Mesendoderm (in vitro differentiated cells): ENCODE measurements at regions not wholly inside any gene's neighbourhood (a gene's known extent, or its start where the extent isn't known, plus 50 kb on each side); places are given as distances from the start of the nearest gene placed in this dataset.
A peak's percentile ranks its signal among the peaks of the same experiment; 100 is the strongest.

Experiments used
- DNase-seq: peaks from one replicate; pipeline ENCODE4 v3.0.0; 2013
- H2AK5ac ChIP-seq: 2 replicates; pipeline ENCODE4 v1.6.1; 2013; ENCODE audit warnings: low read length, inconsistent platforms
- H2BK120ac ChIP-seq: 2 replicates; pipeline ENCODE4 v1.6.1; 2013; ENCODE audit warnings: low read depth, mild to moderate bottlenecking, low read length, moderate library complexity, mixed read lengths
- H2BK15ac ChIP-seq: replicated peaks from 2 replicates; pipeline ENCODE4 v1.6.1; 2013; ENCODE audit warnings: low read depth, mild to moderate bottlenecking, moderate library complexity
- H2BK5ac ChIP-seq: 2 replicates; pipeline ENCODE4 v1.6.1; 2013; ENCODE audit warnings: low read length, inconsistent platforms
- H3K18ac ChIP-seq: 2 replicates; pipeline ENCODE4 v1.6.1; 2013; ENCODE audit warnings: mild to moderate bottlenecking, low read length, mixed read lengths
- H3K23ac ChIP-seq: one replicate; pipeline ENCODE4 v1.6.1; 2013; ENCODE audit warnings: low read length
- H3K27ac ChIP-seq: 2 replicates; pipeline ENCODE4 v1.5.1; 2013; ENCODE audit warnings: low read depth, mild to moderate bottlenecking, inconsistent platforms, low read length, moderate library complexity
- H3K27me3 ChIP-seq: 2 replicates; pipeline ENCODE4 v1.6.1; 2013; ENCODE audit warnings: low read length, control low read depth, mild to moderate bottlenecking, inconsistent platforms; ENCODE audit not compliant: insufficient read depth, poor library complexity
- H3K36me3 ChIP-seq: 2 replicates; pipeline ENCODE4 v1.6.1; 2013; ENCODE audit warnings: low read length, inconsistent platforms; ENCODE audit not compliant: control insufficient read depth, insufficient read depth
- H3K4ac ChIP-seq: one replicate; pipeline ENCODE4 v1.6.1; 2013; ENCODE audit warnings: low read depth, mild to moderate bottlenecking, low read length, moderate library complexity
- H3K4me1 ChIP-seq: 2 replicates; pipeline ENCODE4 v1.6.1; 2013; ENCODE audit warnings: low read depth, low read length, inconsistent platforms; ENCODE audit not compliant: control insufficient read depth
- H3K4me2 ChIP-seq: 2 replicates; pipeline ENCODE4 v1.6.1; 2013; ENCODE audit warnings: low read length
- H3K4me3 ChIP-seq: 2 replicates; pipeline ENCODE4 v1.5.1; 2013; ENCODE audit warnings: mild to moderate bottlenecking, low read length
- H3K56ac ChIP-seq: one replicate; pipeline ENCODE4 v1.6.1; 2013; ENCODE audit warnings: low read length
- H3K79me1 ChIP-seq: 2 replicates; pipeline ENCODE4 v1.6.1; 2013; ENCODE audit warnings: low read length, inconsistent platforms
- H3K79me2 ChIP-seq: 2 replicates; pipeline ENCODE4 v1.6.1; 2013; ENCODE audit warnings: mild to moderate bottlenecking, low read length; ENCODE audit not compliant: control insufficient read depth, insufficient read depth
- H3K9ac ChIP-seq: 2 replicates; pipeline ENCODE4 v1.6.1; 2013; ENCODE audit warnings: low read length, inconsistent platforms
- H4K5ac ChIP-seq: one replicate; pipeline ENCODE4 v1.6.1; 2013; ENCODE audit warnings: low read length
- H4K8ac ChIP-seq: one replicate; pipeline ENCODE4 v1.6.1; 2013; ENCODE audit warnings: low read depth, mild to moderate bottlenecking, control low read depth, low read length, moderate library complexity
- WGBS: extraction: QIAGEN DNeasy Blood & Tissue Kit; methylation state at CpG from one replicate; pipeline ENCODE4 v1.1.7; 2013; ENCODE audit warnings: low lambda C conversion rate, missing lambda C conversion rate; ENCODE audit not compliant: insufficient coverage; ENCODE audit errors: extremely low coverage; 5-methylcytosine and 5-hydroxymethylcytosine counted together

DNA sequence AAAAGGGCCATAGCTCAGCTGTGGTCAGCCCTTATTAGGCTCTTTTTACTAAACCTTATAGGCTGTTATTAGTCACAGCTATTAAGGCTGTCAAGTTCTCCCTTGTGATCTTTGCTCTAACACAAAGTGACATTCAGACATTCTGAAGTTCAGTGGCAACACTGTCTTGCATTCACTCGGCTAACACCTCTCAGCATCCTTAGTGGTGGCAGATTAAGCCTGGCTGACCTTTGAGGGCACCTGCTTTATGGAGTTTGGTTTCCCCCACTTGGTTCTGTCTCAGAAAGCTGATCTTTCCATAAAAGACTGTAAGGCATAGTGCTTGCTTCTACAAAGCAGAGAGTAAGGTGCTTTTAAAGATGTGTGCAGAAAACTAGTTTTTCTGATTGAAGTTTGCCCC lies 677.4 kb upstream of the TMEM132C start:
- Histone ChIP-seq H3K27me3 (no peaks in the 10 kb centered on the region), H3K9ac (no peak overlapping the region), H4K8ac (no peak overlapping the region), H3K79me1 (no peaks in the 10 kb centered on the region), H4K5ac (no peak overlapping the region), H3K27ac (no peak overlapping the region), H2BK120ac (no peak overlapping the region), H3K4me3 (no peak overlapping the region), H3K18ac (no peak overlapping the region), H3K56ac (no peak overlapping the region), H3K23ac (no peak overlapping the region), H3K4me1 (peaks cover 4% of the 10 kb centered on the region), H2AK5ac (no peak overlapping the region), H3K79me2 (no peaks in the 10 kb centered on the region), H3K36me3 (no peaks in the 10 kb centered on the region), H2BK5ac (no peak overlapping the region), H3K4ac (no peak overlapping the region), H2BK15ac (no peak overlapping the region), H3K4me2 (no peak overlapping the region)
- WGBS: no CpG with 5 or more reads among the region's 1 CpG
- no peak for DNase-seq

DNA sequence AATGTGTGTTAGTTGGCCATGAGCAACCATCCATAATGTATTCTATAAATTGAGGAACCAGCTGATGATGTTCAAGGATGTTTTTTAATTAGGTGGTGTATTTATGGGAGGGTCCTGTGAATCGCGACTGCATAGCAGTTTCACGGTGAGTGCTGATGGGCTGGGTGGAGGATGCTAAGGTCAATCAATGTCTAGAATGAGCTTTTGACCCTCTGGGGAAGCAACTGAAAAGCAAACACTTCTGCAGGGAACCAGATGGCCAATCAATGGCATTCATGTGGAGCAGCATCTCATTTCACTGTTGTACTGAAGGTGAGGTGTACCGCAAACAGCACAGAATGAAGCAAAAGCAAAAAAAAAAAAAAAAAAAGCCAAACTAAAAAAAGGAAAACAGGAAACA lies 676.1 kb upstream of the TMEM132C start:
- no peak overlapping the region for H3K9ac ChIP-seq

DNA sequence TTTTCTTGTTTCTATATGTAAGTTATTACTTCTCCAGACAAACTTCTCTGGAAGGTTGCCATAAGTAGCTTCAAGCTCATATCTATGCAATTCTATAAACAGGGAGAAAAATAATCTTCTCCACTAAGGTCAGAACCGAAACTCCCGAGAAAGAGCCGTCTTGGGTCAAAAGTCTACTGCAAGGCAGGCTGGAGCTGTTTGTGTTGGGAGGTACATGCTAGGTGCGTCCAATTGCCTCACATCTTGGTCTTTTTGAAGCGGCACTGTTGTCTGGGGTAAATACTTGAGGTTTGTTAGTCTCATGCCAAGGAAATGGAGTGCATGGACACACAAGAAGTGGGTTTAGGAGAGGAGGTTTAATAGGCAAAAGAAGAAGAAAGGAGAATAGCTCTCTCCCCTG lies 674.7 kb upstream of the TMEM132C start:
- Histone ChIP-seq H3K18ac (no peak overlapping the region), H3K27ac (no peak overlapping the region), H4K5ac (no peak overlapping the region), H2AK5ac (peak overlapping the region; percentile 8), H3K23ac (no peak overlapping the region), H3K4me3 (no peak overlapping the region), H2BK120ac (no peak overlapping the region), H2BK5ac (no peak overlapping the region), H2BK15ac (no peak overlapping the region), H3K36me3 (no peaks in the 10 kb centered on the region), H3K79me2 (no peaks in the 10 kb centered on the region), H3K4ac (no peak overlapping the region), H3K79me1 (no peaks in the 10 kb centered on the region), H3K4me1 (peaks cover 6% of the 10 kb centered on the region), H3K9ac (no peak overlapping the region), H3K27me3 (no peaks in the 10 kb centered on the region), H3K4me2 (no peak overlapping the region), H4K8ac (no peak overlapping the region), H3K56ac (no peak overlapping the region)
- no peak for DNase-seq
- no CpG with 5 or more reads among the region's 5 CpGs for WGBS

More for the DNA sequence above, 676.1 kb upstream of the TMEM132C start:
- Histone ChIP-seq H3K27me3 (no peaks in the 10 kb centered on the region), H3K4me2 (no peak overlapping the region), H2BK120ac (no peak overlapping the region), H4K5ac (no peak overlapping the region), H3K4ac (no peak overlapping the region), H2AK5ac (no peak overlapping the region), H2BK5ac (no peak overlapping the region), H3K4me1 (peaks cover 6% of the 10 kb centered on the region), H2BK15ac (no peak overlapping the region), H3K79me1 (no peaks in the 10 kb centered on the region), H3K27ac (no peak overlapping the region), H4K8ac (no peak overlapping the region), H3K18ac (no peak overlapping the region), H3K36me3 (no peaks in the 10 kb centered on the region), H3K56ac (no peak overlapping the region), H3K79me2 (no peaks in the 10 kb centered on the region), H3K23ac (no peak overlapping the region), H3K4me3 (no peak overlapping the region)
- no peak for DNase-seq
- WGBS: no CpG with 5 or more reads among the region's 4 CpGs

DNA sequence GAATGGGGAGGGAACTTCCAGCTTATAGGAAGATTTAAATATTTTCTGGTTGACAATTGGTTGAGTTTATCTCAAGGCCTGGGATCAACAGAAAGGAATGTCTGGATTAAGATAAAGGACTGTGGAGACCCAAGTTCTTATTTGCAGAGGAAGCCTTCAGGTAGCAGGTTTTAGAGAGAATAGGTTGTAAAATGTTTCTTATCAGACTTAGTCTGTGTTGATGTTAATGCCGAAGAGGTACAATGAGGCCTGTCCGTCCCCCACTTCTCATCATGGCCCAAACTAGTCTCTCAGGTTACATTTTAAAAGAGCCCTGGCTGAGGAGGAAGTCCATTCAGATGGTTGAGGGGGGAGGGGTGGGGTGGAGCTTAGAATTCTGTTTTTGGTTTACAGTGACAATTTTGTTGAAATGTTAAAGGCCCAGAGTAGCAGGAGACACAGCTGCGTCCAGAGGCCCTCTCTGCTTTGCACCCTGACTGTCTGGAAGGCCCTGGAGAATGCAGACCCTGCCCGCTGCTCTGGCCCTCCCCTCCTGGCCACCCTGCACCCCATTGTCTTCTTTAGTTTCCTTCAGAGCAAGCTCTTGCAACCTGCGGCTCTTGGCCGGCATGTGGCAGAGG lies 672.5 kb upstream of the TMEM132C start:
- Histone ChIP-seq H3K36me3 (no peaks in the 10 kb centered on the region), H2AK5ac (no peak overlapping the region), H3K4me3 (no peak overlapping the region), H3K56ac (peak overlapping the region; percentile 67), H3K4me1 (peaks cover 4% of the 10 kb centered on the region), H3K4ac (no peak overlapping the region), H4K8ac (no peak overlapping the region), H2BK5ac (peak overlapping the region; percentile 83), H3K27ac (peak overlapping the region; percentile 79), H3K79me2 (no peaks in the 10 kb centered on the region), H3K9ac (peak overlapping the region; percentile 37), H3K79me1 (no peaks in the 10 kb centered on the region), H3K27me3 (no peaks in the 10 kb centered on the region), H3K4me2 (no peak overlapping the region), H2BK120ac (peak overlapping the region; percentile 78), H4K5ac (no peak overlapping the region), H3K18ac (peak overlapping the region; percentile 62), H2BK15ac (no peak overlapping the region), H3K23ac (no peak overlapping the region)
- DNase-seq: peak; percentile 95
- WGBS: no CpG with 5 or more reads among the region's 6 CpGs

DNA sequence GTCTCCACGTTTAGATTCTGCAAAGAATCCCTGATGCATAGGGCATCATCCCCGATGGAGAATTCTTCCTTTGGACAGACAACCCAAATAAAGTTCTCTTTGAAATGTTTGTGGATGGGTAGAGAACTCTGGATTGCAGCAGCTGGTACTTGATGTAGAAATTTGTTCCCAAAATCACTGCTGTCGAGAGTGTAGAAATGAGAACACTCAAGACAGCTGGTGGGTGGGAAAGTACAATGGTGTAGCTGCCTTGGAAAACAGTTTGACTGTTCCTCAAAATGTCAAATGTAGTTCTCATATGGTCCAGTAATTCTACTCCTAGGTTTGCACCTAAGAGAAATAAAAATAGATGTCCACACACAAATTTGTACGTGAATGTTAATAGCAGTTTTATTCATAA lies 671.5 kb upstream of the TMEM132C start:
- Histone ChIP-seq H2BK120ac (no peak overlapping the region), H3K79me2 (no peaks in the 10 kb centered on the region), H3K27ac (peak overlapping the region; percentile 41), H2AK5ac (no peak overlapping the region), H2BK5ac (no peak overlapping the region), H3K4ac (no peak overlapping the region), H3K27me3 (no peaks in the 10 kb centered on the region), H2BK15ac (peak overlapping the region; percentile 42), H3K23ac (no peak overlapping the region), H3K56ac (no peak overlapping the region), H3K79me1 (no peaks in the 10 kb centered on the region), H3K4me3 (no peak overlapping the region), H3K36me3 (no peaks in the 10 kb centered on the region), H4K8ac (no peak overlapping the region), H3K4me1 (peaks cover 4% of the 10 kb centered on the region), H4K5ac (no peak overlapping the region), H3K9ac (no peak overlapping the region), H3K18ac (no peak overlapping the region), H3K4me2 (no peak overlapping the region)
- DNase-seq: no peak
- no CpG with 5 or more reads among the region's 4 CpGs for WGBS

DNA sequence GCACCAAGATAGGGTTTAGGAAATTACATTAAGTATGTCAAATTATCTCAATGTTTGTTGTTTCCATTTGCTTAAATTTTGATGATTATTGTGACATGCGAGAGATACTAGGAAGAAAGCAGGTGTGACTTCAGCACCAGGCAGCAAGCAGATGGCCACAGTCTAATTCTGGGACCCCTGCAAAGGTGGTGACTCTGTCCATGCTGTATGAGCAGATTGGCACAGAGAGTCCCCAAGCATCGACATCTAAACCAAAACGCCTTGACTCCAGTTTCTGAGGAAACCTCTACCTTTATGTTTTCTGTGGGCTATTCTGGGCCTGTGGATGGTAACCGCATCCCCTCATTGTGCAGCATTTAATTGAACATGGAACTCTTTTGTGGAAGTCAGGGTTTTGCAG lies 670.1 kb upstream of the TMEM132C start:
- Histone ChIP-seq H4K8ac (no peak overlapping the region), H3K4ac (no peak overlapping the region), H4K5ac (no peak overlapping the region), H3K27ac (no peak overlapping the region), H2BK5ac (no peak overlapping the region), H2AK5ac (no peak overlapping the region), H3K56ac (no peak overlapping the region), H3K79me1 (no peaks in the 10 kb centered on the region), H2BK120ac (no peak overlapping the region), H3K4me1 (peaks cover 4% of the 10 kb centered on the region), H2BK15ac (no peak overlapping the region), H3K4me3 (no peak overlapping the region), H3K27me3 (no peaks in the 10 kb centered on the region), H3K9ac (no peak overlapping the region), H3K79me2 (no peaks in the 10 kb centered on the region), H3K4me2 (no peak overlapping the region), H3K36me3 (no peaks in the 10 kb centered on the region), H3K18ac (no peak overlapping the region), H3K23ac (no peak overlapping the region)
- no peak for DNase-seq
- whole genome bisulfite sequencing: no CpG with 5 or more reads among the region's 4 CpGs
